GM12864 (cell line): ENCODE measurements at regions not wholly inside any gene's neighbourhood (a gene's known extent, or its start where the extent isn't known, plus 50 kb on each side); places are given as distances from the start of the nearest gene placed in this dataset.

Experiments used
- DNase-seq: peaks from one replicate; pipeline ENCODE4 v3.0.0-alpha.2; 2011; ENCODE audit warnings: low read depth
- H3K4me3 ChIP-seq: 2 replicates; pipeline ENCODE4 v1.5.1; 2011; ENCODE audit warnings: mild to moderate bottlenecking, low read depth, low read length, control low read depth
- TF ChIP-seq, protein P1 (sequence below): IDR thresholded peaks from 2 replicates; pipeline ENCODE4 v1.5.1; 2011; ENCODE audit warnings: low read depth, mild to moderate bottlenecking, moderate library complexity, low read length, control low read depth, inconsistent platforms; ENCODE audit errors: missing control alignments

DNA sequence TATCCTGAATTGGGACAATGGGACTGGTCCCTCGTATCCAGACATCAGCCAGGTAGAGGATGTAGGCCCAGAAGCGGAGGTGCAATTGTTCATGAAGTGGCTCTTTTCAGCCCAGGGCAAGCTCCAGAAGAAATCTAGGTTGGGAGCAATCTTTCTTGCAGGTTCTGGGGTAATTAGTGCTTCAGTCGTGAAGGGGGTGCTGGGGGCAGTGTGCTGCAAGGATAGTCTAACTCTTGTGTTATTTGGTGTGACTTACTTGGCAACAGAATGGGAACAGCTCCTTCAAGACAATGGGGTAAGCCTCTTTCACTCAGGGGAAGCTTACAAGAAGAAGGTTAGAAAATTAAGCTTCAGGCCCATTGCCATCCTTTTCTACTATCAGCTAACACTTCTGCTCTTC lies 273.0 kb downstream of the DIPK2A start:
- TF ChIP-seq, protein P1, sequence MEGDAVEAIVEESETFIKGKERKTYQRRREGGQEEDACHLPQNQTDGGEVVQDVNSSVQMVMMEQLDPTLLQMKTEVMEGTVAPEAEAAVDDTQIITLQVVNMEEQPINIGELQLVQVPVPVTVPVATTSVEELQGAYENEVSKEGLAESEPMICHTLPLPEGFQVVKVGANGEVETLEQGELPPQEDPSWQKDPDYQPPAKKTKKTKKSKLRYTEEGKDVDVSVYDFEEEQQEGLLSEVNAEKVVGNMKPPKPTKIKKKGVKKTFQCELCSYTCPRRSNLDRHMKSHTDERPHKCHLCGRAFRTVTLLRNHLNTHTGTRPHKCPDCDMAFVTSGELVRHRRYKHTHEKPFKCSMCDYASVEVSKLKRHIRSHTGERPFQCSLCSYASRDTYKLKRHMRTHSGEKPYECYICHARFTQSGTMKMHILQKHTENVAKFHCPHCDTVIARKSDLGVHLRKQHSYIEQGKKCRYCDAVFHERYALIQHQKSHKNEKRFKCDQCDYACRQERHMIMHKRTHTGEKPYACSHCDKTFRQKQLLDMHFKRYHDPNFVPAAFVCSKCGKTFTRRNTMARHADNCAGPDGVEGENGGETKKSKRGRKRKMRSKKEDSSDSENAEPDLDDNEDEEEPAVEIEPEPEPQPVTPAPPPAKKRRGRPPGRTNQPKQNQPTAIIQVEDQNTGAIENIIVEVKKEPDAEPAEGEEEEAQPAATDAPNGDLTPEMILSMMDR = peak; percentile 7
- no peak overlapping the region for H3K4me3 ChIP-seq
- DNase-seq = no peak

GRCh38 chr3:144252896-144253295 lies 281.3 kb downstream of the DIPK2A start:
- DNase-seq = no peak
- no peak overlapping the region for H3K4me3 ChIP-seq
- TF ChIP-seq, protein P1 = no peak

GRCh38 chr3:144257381-144257780 lies 285.8 kb downstream of the DIPK2A start:
- TF ChIP-seq, protein P1 = no peak
- DNase-seq = no peak
- no peak overlapping the region for H3K4me3 ChIP-seq

DNA sequence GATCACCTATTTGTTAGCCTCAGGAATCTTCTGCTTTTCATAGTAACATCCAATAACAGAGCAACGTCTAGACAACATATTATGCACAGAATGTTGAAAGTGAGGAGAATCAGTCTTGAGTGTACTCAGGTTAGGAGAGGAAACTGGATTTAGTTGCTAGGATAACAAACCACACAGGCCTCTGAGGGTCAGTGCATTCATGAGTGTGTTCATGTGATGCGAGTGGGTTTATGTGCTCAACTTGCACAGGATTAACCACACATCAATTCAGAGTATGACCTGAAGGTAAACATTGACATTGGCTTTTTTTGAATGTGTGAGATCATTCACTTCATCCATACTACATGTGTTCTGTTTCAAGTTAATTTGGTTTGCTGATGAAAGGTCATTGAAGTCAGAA lies 287.6 kb downstream of the DIPK2A start:
- no peak for DNase-seq
- no peak overlapping the region for H3K4me3 ChIP-seq
- TF ChIP-seq, protein P1 = no peak

GRCh38 chr3:144263706-144264105 lies 292.1 kb downstream of the DIPK2A start:
- H3K4me3 ChIP-seq = no peak overlapping the region
- TF ChIP-seq, protein P1 = no peak
- no peak for DNase-seq

GRCh38 chr3:144264350-144264749 lies 292.7 kb downstream of the DIPK2A start:
- DNase-seq = no peak
- no peak overlapping the region for H3K4me3 ChIP-seq
- TF ChIP-seq, protein P1 = no peak

DNA sequence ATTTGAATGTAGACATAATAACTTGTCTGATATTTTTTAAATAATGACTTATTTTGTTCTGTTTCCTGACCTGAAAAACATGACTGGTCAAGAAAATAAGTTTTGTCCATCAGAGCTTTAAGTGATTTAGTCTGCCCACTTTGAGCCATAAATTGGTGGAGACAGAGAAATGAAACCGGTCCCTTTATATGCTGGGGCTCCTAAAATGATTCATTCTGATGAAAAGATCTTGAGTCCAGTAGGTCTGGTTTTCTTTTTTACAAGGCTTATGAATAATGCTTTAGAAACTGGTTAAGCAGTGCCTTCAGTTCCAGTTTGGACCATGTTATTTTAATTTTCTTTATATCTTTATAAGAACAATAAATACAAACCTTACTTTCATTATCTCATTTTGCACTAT lies 293.2 kb downstream of the DIPK2A start:
- TF ChIP-seq, protein P1 = no peak

More for the DNA sequence above, 293.2 kb downstream of the DIPK2A start:
- DNase-seq = no peak
- no peak overlapping the region for H3K4me3 ChIP-seq
